ENCODE measurements at regions not wholly inside any gene's neighbourhood (a gene's known extent, or its start where the extent isn't known, plus 50 kb on each side); places are given as distances from the start of the nearest gene placed in this dataset.

DNA sequence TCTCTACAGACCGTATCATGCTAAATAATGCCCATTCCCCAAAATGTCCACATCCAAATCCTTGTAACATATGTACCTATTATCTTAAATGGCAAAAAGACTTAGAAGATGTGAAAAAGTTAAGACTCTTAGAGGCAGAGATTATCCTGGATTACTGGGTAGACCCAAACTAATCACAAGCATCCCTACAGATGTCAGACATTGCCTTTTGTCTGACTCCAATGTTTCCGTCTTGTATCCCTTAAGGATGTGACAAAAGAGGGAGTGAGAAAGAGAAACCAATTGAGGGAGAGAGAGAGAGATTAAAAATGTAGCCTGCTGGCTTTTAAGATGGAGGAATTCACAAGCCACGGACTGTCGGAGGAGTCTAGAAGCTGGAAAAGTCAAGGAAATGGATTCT, 401.9 kb upstream of the FSTL5 start:
- TF ChIP-seq POLR2A (IDR thresholded peaks at IDR 0.05; ENCODE audit: low read depth, low read length) = no peak
- no peak for TF ChIP-seq SPI1 (IDR thresholded peaks at IDR 0.05; ENCODE audit: low read depth, low read length)
- TF ChIP-seq PAX5 (IDR thresholded peaks at IDR 0.05; ENCODE audit: insufficient read depth, low read length, severe bottlenecking) = no peak
- TF ChIP-seq POLR2AphosphoS5 (IDR thresholded peaks at IDR 0.05; ENCODE audit: low read depth, low read length) = no peak
- TF ChIP-seq TAF1 (IDR thresholded peaks at IDR 0.05; ENCODE audit: low read depth, low read length) = no peak
- TF ChIP-seq POU2F2 (IDR thresholded peaks at IDR 0.05; ENCODE audit: low read depth, low read length) = no peak
- DNase-seq (ENCODE audit: insufficient read length, low spot score) (no peak), FAIRE-seq (no peak)

DNA sequence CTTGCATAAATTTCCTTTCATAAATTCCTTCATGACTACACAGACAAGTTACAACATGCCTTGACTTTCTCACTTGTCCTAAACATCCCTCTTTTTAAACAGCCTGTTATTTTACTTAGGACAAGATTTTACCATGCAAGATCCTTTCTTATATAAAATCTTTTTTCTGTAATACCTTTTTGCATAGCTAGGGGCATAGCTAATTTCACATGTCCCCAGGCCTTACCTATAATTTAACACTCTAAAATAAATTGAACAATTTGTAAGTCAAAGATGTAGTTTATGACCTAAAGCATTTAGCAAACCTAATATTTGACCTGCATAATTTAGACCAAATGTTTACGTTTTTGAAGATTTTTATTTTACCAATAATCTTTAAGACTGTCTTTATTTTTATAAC, 396.3 kb upstream of the FSTL5 start:
- FAIRE-seq (no peak), DNase-seq (ENCODE audit: insufficient read length, low spot score) (no peak)
- no peak for TF ChIP-seq SPI1 (IDR thresholded peaks at IDR 0.05; ENCODE audit: low read depth, low read length)
- TF ChIP-seq TAF1 (IDR thresholded peaks at IDR 0.05; ENCODE audit: low read depth, low read length) = no peak
- no peak for TF ChIP-seq PAX5 (IDR thresholded peaks at IDR 0.05; ENCODE audit: insufficient read depth, low read length, severe bottlenecking)
- TF ChIP-seq POLR2A (IDR thresholded peaks at IDR 0.05; ENCODE audit: low read depth, low read length) = no peak
- TF ChIP-seq POU2F2 (IDR thresholded peaks at IDR 0.05; ENCODE audit: low read depth, low read length) = no peak
- TF ChIP-seq POLR2AphosphoS5 (IDR thresholded peaks at IDR 0.05; ENCODE audit: low read depth, low read length) = no peak

DNA sequence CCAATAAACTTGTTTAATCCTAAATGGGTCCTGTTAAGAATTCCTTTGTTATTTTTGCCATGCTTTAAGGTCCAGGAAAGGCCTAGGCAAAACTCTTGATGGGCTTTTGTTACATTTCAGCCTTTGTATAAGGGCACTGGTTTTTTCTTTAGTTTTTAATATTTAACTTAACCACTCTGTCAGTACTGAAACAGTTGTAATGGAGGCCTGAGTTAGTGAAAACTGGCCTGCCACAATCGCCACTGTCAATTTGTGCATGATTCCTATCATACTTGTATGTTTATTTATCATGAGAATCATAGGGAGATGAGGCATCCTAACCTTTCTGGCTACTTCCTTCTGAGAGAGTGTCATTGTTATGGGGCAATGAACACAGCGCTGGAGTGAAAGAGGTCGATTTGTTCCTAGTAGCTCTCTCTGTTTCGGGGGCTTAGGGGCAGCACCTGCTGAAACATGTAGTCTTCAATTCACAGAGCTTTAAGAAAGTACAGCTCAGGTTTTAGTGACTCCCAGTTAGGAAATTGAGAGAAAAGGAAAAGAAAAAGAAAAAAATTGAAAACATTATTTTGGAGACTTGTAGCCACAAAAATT, 393.8 kb upstream of the FSTL5 start:
- DNase-seq (ENCODE audit: insufficient read length, low spot score) = no peak
- no peak for FAIRE-seq
- TF ChIP-seq SPI1 (IDR thresholded peaks at IDR 0.05; ENCODE audit: low read depth, low read length) (no peak), TAF1 (IDR thresholded peaks at IDR 0.05; ENCODE audit: low read depth, low read length) (no peak), POLR2A (IDR thresholded peaks at IDR 0.05; ENCODE audit: low read depth, low read length) (no peak), POLR2AphosphoS5 (IDR thresholded peaks at IDR 0.05; ENCODE audit: low read depth, low read length) (no peak), PAX5 (IDR thresholded peaks at IDR 0.05; ENCODE audit: insufficient read depth, low read length, severe bottlenecking) (no peak), POU2F2 (IDR thresholded peaks at IDR 0.05; ENCODE audit: low read depth, low read length) (no peak)

DNA sequence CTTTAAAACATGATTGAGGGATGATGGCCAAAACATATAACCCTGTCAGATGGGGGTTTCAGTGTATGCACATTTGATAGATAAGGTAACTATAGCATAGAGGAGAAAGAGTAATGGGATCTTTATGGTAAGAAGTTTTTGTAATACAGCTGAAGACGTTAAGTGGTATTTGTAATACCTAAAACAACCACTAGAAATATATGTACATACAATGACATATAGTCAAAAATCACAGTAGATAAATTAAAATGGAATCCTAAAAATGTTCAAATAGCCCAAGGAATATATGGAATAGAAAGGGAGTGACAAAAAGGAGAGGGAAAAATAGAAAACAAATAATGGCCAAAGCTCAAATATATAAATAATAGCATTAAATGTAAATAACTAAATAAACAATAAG, 371.3 kb upstream of the FSTL5 start:
- TF ChIP-seq POU2F2 (IDR thresholded peaks at IDR 0.05; ENCODE audit: low read depth, low read length) = no peak
- TF ChIP-seq SPI1 (IDR thresholded peaks at IDR 0.05; ENCODE audit: low read depth, low read length) = no peak
- no peak for TF ChIP-seq POLR2A (IDR thresholded peaks at IDR 0.05; ENCODE audit: low read depth, low read length)
- no peak for TF ChIP-seq TAF1 (IDR thresholded peaks at IDR 0.05; ENCODE audit: low read depth, low read length)
- no peak for TF ChIP-seq PAX5 (IDR thresholded peaks at IDR 0.05; ENCODE audit: insufficient read depth, low read length, severe bottlenecking)
- no peak for TF ChIP-seq POLR2AphosphoS5 (IDR thresholded peaks at IDR 0.05; ENCODE audit: low read depth, low read length)
- DNase-seq (ENCODE audit: insufficient read length, low spot score) = no peak
- no peak for FAIRE-seq

DNA sequence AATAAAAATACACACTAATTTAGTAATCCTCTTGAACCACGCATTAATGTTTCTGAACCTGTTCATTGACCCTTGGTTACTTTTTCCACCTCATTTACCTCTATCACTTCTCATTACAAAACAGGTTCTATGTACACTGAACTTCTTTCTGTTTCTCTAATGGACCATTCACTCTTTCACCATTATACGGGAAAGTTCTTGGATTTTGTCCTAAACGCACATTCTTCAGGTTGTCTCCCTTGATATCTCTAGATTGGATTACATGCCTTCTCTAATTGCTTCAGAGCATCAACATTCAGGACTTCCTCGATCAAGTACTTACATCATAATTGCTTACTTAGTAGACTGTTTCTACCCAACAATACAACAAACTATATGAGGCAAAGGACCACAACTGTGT, 359.4 kb upstream of the FSTL5 start:
- TF ChIP-seq TAF1 (IDR thresholded peaks at IDR 0.05; ENCODE audit: low read depth, low read length) (no peak), POLR2AphosphoS5 (IDR thresholded peaks at IDR 0.05; ENCODE audit: low read depth, low read length) (no peak), PAX5 (IDR thresholded peaks at IDR 0.05; ENCODE audit: insufficient read depth, low read length, severe bottlenecking) (no peak), POLR2A (IDR thresholded peaks at IDR 0.05; ENCODE audit: low read depth, low read length) (no peak), SPI1 (IDR thresholded peaks at IDR 0.05; ENCODE audit: low read depth, low read length) (no peak)
- DNase-seq (ENCODE audit: insufficient read length, low spot score) = no peak
- FAIRE-seq = no peak

DNA sequence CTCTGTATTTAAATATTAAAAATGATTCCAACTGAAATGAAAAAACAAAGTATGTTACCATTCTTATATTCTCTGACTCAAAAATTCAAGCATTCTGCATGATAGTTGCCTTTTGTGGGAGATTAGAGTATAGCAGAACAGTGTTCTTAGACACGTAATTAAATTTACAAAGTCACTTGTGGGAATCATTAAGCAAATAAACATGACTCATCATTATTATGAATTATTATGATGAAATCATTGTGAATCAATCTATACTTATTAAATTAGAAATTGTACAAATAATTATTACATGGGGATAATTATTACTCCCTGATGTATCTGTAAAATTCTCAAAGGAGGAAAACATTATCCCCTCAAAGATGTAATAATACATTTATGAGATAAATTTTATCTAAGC, 358.9 kb upstream of the FSTL5 start:
- DNase-seq (ENCODE audit: insufficient read length, low spot score) (no peak), FAIRE-seq (no peak)

DNA sequence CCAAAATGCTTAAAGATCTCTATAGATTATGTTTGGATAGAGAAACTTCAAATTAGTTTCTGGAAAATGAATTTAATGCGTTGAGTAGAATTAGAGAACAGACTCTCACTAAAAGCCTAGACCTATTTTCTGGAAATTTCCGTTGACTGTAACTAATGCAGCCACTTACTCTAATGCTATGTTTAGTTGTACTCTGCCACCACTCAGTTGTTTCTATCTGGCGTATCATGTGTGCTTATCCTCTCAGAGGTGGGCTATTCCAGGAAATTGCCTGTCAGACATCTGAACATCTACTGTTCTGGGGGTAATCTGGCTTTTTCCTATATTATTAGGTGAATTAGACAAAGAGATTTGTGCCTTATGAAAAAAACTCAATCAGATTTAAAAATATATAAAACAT, 347.1 kb upstream of the FSTL5 start:
- FAIRE-seq (no peak), DNase-seq (ENCODE audit: insufficient read length, low spot score) (no peak)
- no peak for TF ChIP-seq SPI1 (IDR thresholded peaks at IDR 0.05; ENCODE audit: low read depth, low read length)
- no peak for TF ChIP-seq TAF1 (IDR thresholded peaks at IDR 0.05; ENCODE audit: low read depth, low read length)
- TF ChIP-seq POLR2A (IDR thresholded peaks at IDR 0.05; ENCODE audit: low read depth, low read length) = no peak
- TF ChIP-seq POLR2AphosphoS5 (IDR thresholded peaks at IDR 0.05; ENCODE audit: low read depth, low read length) = no peak
- no peak for TF ChIP-seq POU2F2 (IDR thresholded peaks at IDR 0.05; ENCODE audit: low read depth, low read length)
- TF ChIP-seq PAX5 (IDR thresholded peaks at IDR 0.05; ENCODE audit: insufficient read depth, low read length, severe bottlenecking) = no peak

More for the DNA sequence above, 358.9 kb upstream of the FSTL5 start:
- no peak for TF ChIP-seq PAX5 (IDR thresholded peaks at IDR 0.05; ENCODE audit: insufficient read depth, low read length, severe bottlenecking)
- no peak for TF ChIP-seq TAF1 (IDR thresholded peaks at IDR 0.05; ENCODE audit: low read depth, low read length)
- TF ChIP-seq SPI1 (IDR thresholded peaks at IDR 0.05; ENCODE audit: low read depth, low read length) = no peak
- TF ChIP-seq POLR2A (IDR thresholded peaks at IDR 0.05; ENCODE audit: low read depth, low read length) = no peak
- no peak for TF ChIP-seq POU2F2 (IDR thresholded peaks at IDR 0.05; ENCODE audit: low read depth, low read length)
- no peak for TF ChIP-seq POLR2AphosphoS5 (IDR thresholded peaks at IDR 0.05; ENCODE audit: low read depth, low read length)

DNA sequence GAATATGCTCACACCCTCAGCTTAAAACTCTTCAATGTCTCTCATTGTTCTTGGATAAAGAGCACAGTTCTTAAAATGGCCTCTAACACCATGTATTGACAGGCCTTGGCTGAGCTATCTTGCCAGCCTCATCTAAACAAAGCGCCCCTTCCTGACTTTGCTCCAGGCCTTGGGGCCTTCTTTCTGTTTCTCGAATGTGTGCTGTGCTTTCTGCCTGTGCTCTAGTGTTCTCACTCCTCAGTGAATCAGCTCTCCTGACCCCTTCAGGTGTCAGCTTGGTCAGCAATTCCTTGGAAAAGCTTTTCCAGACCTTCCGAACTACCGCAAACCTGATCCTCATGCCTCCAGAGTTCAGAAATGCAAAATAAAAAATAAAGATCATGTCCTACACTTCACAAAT, 346.3 kb upstream of the FSTL5 start:
- FAIRE-seq (no peak), DNase-seq (ENCODE audit: insufficient read length, low spot score) (no peak)
- no peak for TF ChIP-seq SPI1 (IDR thresholded peaks at IDR 0.05; ENCODE audit: low read depth, low read length)
- TF ChIP-seq POLR2AphosphoS5 (IDR thresholded peaks at IDR 0.05; ENCODE audit: low read depth, low read length) = no peak
- TF ChIP-seq POU2F2 (IDR thresholded peaks at IDR 0.05; ENCODE audit: low read depth, low read length) = no peak
- TF ChIP-seq TAF1 (IDR thresholded peaks at IDR 0.05; ENCODE audit: low read depth, low read length) = no peak
- no peak for TF ChIP-seq POLR2A (IDR thresholded peaks at IDR 0.05; ENCODE audit: low read depth, low read length)
- no peak for TF ChIP-seq PAX5 (IDR thresholded peaks at IDR 0.05; ENCODE audit: insufficient read depth, low read length, severe bottlenecking)

DNA sequence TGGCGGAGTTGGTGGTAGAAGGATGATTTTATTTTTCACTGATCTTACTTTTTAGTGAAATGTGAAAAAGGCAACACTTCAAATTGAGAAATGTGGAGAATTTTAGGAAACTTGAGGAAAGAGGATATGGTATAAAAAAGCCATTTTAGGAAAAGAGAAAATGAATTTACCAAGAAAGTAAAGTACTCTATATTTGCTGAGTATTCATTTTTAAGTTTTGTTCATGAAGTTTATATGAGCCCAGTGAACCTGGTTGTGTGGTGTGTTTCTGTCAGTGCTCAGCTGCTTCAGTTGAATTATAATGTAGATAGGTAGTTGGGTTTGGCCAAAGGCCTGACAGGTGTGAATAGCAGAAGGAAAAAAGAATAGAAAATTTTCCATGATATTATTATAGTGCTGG, 345.5 kb upstream of the FSTL5 start:
- FAIRE-seq (no peak), DNase-seq (ENCODE audit: insufficient read length, low spot score) (no peak)
- no peak for TF ChIP-seq POLR2A (IDR thresholded peaks at IDR 0.05; ENCODE audit: low read depth, low read length)
- TF ChIP-seq TAF1 (IDR thresholded peaks at IDR 0.05; ENCODE audit: low read depth, low read length) = no peak
- no peak for TF ChIP-seq PAX5 (IDR thresholded peaks at IDR 0.05; ENCODE audit: insufficient read depth, low read length, severe bottlenecking)
- no peak for TF ChIP-seq POLR2AphosphoS5 (IDR thresholded peaks at IDR 0.05; ENCODE audit: low read depth, low read length)
- no peak for TF ChIP-seq POU2F2 (IDR thresholded peaks at IDR 0.05; ENCODE audit: low read depth, low read length)
- no peak for TF ChIP-seq SPI1 (IDR thresholded peaks at IDR 0.05; ENCODE audit: low read depth, low read length)

DNA sequence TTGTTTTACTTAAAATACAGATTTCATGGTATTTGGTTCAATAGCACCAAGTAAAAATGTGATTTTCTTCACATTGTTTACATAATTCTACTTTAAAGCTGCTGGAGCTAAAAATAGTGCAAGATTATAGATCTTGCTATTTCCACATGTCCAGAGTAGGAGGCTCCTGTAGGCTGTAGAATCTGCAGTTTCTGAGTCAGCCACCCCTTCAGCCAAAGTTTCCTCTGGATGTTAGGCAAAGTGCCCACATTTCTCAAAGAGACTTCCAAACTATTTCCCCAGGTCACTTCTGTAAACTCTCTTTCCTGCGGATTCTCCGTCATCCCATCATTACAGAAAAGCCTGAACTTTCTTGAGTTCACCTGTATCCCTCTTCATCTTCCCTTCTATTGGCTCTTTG, 342.5 kb upstream of the FSTL5 start:
- DNase-seq (ENCODE audit: insufficient read length, low spot score) (no peak), FAIRE-seq (no peak)
- TF ChIP-seq PAX5 (IDR thresholded peaks at IDR 0.05; ENCODE audit: insufficient read depth, low read length, severe bottlenecking) = no peak
- TF ChIP-seq POU2F2 (IDR thresholded peaks at IDR 0.05; ENCODE audit: low read depth, low read length) = no peak
- no peak for TF ChIP-seq POLR2A (IDR thresholded peaks at IDR 0.05; ENCODE audit: low read depth, low read length)
- no peak for TF ChIP-seq TAF1 (IDR thresholded peaks at IDR 0.05; ENCODE audit: low read depth, low read length)

Measured in GM12891 (cell line).